IPS DF 4.7 (cell line): ENCODE measurements at regions not wholly inside any gene's neighbourhood (a gene's known extent, or its start where the extent isn't known, plus 50 kb on each side); places are given as distances from the start of the nearest gene placed in this dataset.

Source experiments
- DNase-seq: peaks from one replicate; pipeline ENCODE4 v3.0.0-alpha.2; 2013; ENCODE audit warnings: low spot score; ENCODE audit errors: extremely low read depth

DNA sequence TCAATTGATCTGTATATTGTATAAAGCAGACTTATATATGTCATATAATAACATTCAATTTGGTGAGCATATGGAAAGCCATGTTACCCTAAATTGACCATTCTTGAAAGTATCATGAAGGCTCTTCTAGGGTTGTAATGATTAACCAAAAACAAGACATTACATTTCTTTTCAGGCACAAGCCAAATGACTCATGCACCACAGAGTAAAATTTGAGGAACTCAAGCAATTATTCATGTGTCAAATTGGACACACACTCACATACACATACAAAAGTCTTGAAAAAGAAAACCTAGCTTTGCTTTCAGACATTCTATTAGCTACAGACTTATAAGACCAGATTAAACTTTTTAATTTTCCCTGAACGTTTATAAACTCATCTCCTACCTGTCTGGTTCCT lies 146.5 kb upstream of the PCDH18 start:
- DNase-seq: no peak

DNA sequence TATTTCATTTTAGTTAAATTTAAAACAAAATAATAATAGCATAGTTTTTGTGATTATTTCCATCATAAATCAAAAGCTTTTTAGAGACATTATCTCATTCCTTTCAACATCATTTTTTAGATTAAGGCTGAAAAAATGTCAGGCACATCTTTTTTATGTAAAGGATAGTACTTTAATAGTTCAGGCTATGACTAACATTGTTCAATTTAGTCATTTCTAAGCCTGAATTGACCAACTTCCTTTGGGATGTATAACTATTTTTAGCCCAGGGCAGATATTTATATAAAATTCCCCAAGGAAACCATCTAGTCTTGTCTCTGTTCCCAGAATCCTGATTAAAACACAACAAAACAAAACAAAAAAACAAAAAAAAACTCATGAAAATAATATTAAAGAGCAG lies 145.6 kb upstream of the PCDH18 start:
- no peak for DNase-seq

DNA sequence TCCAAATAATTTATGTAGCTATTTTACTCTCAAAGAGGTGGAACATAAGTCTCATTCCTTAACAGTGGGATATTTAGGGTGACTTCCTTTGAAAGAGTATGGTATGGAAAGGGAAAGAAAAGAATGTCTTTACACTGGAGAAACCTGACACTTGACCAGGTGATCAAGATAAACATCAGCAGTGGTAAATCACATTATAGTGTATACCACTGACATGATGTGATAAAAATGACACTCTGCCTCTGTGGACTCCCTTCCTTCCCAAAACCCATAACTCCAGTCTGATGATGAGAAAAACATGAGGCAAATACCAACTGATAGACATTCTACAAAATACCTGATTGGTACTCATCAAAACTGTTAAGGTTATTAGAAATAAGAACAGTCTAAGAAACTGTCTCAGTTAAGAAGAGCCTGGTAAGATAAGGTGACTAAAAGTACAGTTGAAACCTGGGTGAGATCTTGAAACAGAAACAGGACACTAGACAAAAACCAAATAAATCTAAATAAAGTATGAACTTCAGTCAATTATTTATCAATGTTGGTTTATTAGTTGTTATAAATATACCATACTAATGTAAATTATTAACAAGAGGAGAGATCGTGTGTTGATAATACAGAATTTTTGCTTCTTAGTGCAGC lies 144.2 kb upstream of the PCDH18 start:
- no peak for DNase-seq

DNA sequence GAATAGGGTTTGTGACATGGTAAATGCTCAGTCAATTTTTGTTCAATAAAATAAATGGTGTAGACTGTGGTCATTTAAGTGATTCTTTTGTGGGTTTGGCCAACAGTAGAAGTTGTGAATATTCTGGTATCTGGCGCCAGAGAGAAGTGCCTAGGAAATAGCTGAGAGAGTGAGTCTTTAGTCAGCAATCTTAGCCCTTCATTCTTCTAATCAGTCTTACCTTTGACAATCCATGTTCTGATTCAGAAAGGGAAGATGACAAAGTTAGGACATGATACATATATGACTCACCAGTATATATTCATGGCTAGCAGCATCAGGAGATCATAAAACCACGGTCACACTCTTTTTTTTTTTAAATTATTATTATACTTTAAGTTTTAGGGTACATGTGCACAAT lies 141.8 kb upstream of the PCDH18 start:
- no peak for DNase-seq

DNA sequence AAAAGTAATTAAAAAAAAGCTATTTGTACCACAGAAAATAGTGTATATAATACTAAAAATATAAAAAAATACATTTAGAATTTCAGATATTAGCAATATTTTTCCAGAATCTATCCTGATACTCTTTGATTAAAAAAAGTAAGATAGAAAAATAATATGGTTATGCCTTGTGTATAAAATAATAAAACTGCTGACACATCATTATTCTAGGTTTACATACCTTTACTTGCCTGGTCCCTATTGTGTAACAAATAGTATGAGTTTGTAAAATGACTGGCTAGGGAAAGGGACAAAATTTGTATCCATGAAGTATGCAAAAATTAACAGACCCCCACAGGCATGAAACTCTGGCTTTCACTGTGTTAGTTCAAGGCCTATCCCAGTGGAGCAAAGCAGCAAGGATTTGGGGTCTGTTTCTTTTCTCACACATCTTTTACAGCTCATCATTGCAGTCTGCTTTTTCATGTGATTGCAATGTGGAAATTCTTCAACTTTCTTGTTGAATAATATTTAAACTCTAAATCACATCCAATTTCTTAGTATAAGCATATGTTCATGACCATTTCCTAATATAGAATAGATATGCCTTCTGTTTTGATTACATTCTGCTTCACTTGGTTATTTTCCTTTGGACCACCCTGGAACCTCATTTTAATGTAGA lies 136.7 kb upstream of the PCDH18 start:
- DNase-seq: no peak

DNA sequence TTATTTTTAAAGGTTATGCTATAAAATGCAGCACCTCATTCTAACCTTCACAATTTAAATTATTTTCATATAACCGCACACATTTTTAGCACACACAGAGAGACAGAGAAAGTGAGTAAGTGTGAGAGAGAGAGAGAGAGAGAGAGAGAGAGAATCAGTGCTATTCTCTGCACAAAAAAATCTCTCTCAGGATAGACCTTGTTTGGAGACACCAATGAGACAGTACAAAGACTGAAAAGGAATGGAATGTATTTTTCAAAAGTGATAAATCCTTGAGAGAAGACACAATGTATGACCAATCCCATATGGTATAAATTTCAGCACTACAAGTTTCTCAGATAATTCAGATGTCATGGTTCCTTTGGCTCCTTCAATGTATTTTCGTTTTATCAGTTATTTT lies 132.1 kb upstream of the PCDH18 start:
- DNase-seq: no peak

DNA sequence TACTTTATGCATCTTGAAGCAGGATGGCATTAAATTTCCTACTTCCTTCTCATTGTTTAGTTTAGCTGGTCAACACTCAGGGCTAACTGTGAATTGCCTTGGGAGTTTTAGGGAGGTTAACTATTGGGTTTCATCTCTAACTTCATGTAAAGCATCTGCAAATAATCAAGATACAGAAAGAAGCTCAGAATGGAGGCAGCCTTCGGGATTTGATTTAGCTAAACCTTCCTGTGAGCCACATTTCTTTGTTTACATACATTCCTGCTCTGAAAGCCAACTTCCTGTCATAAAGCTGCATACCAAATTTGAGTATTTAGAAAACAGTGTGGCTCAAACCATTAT lies 131.7 kb upstream of the PCDH18 start:
- DNase-seq: no peak

DNA sequence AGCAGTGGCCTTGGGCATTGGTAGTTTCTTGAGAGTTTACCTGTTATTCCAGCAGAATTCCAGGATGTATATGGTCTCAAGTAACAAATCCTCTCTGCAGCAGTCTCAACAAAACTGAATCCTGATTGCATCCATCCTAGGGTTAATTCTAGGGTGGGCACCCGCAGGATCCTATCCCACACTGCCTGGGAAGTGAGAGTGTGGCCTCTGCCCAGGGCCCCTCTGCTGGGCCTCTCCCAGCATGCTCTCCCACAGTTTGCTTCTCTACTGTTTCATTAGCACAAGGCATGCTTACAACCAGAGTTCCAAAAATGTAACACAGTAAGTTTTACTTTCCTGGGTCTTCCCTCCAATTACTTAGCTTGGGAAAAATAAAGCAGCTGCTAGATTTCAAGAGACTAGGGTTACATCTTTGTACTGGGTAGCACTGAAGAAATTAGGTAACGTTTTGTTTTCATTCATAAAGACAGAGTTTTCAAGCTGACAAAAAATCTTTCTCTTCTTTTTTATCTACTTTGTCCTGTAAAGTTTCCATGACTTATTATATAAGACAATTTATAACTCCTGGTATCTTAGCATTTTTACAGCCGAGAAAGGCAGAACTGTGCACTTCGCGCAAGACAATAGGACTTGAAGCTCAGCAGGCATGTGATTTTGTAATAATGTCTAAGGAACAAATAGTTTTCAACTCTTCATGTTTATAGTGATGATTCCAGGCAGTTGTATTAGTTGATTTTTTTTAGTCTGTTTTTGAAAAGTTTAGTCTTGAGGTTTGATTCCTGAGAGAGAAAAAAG lies 131.2 kb upstream of the PCDH18 start:
- DNase-seq: no peak

DNA sequence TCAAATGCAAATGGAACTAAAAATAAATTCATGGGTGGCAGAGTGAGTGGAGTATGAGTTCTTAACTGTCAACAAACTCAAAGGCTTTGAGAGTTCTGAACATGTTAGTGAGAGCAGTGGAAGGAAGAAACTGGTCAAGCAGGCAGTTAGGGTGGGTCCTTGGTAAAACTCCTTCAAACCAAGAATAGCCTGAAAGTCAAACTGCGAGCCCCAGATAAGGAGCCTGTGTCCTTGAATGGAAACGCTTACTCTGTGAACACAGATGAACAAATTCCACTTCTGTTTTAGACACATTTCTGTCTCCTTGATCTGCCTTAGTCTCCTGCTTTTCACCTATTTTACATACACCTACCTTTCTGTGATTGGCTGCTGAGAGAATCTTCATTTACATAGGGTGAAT lies 129.4 kb upstream of the PCDH18 start:
- DNase-seq: no peak

DNA sequence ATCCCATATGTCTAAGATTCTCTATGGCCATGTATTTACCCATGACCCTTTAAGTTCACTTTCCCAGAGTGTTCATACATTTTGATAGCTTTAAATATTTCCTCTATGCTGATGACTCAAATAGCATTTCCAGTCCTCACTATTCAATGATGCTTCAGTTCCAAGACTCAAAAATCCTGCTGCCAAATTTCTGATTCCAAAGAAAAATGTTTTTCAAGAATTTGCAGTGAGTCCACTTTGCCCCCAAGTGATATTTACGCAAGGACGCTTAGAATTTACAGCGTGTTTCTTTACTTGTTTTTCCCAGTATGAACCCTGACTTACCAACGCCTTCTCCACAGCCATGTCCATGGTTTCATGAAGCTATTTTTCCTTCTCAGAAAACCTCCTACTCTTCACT lies 127.9 kb upstream of the PCDH18 start:
- no peak for DNase-seq

DNA sequence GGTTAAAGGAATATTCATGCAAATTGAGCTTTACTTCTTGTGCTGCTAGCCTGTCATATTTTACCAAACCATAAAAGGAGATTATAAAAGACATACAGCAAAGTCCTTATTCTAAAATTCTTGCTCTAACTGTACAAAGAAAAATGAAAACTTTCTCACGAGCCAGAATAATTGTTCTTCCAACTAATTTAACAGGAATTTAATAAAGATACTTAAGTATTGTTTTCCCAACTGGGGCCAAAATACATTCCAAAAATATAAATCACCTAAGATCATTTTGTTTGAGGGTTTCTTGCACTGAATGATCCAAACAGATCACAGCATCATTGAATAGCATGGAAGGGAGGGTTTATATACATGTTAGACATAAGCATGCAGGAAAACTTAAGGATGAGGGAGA lies 127.1 kb upstream of the PCDH18 start:
- DNase-seq: no peak

DNA sequence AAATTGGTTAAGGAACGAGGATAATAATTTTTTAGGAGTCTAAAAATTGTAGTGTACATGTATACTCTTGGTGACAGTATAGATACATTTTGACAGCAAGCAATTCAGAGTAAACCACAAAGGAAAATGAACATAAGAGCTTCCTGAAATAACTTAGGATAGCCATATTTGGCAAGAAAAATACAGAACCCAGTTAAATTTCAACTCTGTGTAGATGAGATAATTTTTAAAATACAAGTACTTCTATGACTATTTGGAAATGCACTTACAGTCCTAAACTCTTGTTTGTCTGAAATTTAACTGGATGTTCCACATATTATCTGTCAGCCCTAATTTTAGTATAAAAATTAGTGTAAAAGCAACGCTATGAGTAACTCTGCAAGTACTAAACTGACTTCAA lies 124.4 kb upstream of the PCDH18 start:
- no peak for DNase-seq

DNA sequence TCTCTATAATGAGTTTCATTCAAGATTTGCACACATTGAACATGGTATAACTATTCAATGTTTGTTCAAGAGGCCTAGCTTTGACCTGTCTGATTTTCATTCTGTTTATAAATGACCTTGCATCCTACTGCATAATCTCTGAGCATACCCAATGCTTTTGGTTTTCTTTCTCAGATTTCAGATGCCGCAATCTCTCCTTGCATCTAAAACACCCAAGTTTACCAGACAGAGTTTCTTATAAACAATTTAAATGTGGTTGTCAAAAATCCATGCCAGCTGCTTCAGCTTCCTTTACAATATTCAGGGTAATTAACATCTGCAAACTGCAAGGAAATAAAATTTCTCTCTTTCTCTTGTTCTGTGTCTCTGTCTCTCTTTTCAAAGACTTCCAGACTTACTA lies 123.0 kb upstream of the PCDH18 start:
- DNase-seq: no peak

DNA sequence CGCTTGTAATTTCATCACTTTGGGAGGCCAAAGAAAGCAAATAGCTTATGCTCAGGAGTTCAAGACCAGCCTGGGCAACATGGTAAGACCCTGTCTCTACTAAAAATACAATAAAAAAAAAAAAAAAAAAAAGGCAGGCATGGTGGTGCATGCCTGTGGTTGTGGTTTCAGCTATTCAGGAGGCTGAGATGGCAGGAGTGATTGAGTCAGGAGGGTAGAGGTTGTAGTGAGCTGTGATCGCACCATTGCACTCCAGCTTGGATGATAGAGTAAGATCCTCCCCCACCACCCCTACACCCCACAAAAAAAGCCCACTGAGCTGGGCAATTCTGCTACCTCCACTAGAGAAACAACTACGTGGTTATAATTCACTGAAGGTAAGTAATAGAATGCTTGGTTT lies 118.8 kb upstream of the PCDH18 start:
- DNase-seq: no peak

DNA sequence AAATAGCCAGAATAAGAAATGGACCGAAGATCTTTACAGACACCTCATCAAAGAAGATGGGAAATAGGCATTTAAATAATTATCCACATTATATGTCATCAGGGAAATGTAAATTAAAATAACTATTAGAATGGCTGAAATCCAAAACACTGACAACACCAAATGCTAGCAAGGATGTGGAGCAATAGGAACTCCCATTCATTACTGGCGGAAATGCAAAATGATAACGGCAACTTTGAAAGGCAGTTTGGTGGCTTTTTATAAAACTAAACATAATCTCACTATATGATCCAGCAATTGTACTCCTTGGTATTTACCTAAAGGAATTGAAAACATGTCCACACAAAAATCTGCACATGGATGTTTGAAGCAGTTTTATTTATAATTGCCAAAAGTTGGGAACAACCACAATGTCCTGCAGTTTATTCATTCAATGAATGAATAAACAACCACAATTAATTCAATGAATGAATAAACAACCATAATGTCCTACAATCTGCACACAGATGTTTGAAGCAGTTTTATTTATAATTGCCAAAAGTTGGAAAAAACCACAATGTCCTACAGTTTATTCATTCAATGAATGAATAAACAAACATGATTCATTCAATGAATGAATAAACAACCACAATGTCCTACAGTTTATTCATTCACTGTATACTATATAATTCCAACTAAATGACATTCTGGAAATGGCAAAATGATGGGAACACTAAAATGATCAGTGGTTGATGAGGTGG lies 117.6 kb upstream of the PCDH18 start:
- DNase-seq: no peak

DNA sequence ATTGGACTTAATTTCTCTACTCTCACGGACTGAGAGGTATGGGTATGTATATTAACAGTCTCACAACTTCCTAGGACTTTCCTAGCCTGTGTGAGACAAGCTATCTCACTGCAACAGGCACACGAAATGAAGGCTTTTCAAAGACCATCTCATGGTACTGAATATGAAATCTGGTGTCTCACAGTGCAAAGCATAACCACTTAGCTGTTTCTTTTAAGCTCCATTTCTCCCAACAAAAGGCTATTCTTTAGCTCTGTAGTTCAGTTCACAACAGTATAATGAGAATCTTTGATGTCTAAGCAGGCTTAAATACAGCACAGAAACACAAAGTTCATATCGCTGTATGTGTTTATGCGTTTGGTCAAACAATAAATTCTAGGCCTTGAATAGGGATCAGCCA lies 116.2 kb upstream of the PCDH18 start:
- no peak for DNase-seq

DNA sequence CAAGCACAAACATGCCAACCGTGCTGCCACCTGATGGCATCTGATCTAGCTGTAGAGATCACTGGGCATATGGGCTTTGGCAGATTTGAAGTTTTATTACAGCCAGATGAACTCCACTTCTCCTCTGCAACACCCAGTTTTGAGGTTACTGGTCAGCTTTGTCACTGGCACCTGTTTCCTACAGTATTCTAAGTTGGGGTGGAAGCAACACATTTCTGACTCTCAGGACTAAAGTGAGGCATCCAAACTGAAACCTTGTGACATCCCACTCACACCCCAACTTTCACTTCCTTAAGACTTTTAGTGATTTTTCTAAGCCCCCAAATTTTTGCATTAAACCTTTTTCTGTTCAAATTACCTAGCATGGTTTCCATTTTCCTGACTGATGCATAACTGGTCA lies 115.1 kb upstream of the PCDH18 start:
- no peak for DNase-seq

DNA sequence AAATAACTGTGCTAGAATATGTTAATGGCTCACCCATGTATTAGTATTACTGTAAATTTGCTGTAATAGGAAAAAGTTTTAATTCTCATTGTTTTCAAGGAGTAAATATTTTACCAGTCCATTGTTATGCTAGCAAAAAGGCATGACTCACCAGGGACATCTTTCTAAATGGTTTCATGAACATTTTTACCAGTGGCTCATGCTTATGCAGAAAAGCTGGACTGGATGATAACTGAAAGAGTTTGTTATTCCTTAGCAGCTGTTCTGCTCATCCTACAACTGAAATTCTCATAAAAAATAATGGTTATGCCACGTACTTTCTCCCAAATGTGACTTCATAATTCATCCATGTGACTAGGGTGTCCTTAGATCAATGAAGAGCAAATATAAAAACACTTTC lies 111.9 kb upstream of the PCDH18 start:
- no peak for DNase-seq

DNA sequence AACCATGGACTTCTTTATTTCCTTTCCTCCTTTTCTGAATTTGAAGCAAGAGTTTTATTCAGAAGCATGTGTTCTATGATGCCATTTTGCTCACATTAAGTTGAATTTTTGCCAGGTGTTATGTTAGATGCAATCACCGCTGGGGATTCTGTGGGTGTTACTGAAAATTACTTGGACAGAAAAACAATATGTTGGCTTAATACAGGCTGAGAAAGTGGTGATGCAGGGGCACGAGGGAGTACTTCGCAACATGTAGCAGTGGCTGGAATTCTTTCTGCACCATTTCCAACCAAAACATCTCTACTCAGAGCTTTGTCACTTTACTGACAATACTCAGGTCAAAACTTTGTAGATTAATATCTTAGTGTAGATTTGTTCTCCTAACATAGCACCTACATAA lies 109.2 kb upstream of the PCDH18 start:
- DNase-seq: no peak

DNA sequence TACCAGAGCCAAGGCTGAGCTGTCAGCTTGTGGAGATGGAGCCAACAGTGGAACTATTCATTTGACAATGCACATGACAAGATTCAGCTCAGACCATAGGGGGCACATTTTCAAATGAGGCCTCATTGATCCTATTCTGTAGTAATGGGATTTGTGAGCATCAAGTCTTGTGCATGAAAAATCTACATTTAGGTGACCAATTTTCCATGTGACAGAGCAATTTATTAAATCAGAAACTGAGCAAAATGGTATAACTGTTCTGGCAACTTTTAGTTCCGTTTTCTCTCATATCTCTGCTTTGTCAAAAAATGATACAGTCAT lies 108.5 kb upstream of the PCDH18 start:
- DNase-seq: no peak

DNA sequence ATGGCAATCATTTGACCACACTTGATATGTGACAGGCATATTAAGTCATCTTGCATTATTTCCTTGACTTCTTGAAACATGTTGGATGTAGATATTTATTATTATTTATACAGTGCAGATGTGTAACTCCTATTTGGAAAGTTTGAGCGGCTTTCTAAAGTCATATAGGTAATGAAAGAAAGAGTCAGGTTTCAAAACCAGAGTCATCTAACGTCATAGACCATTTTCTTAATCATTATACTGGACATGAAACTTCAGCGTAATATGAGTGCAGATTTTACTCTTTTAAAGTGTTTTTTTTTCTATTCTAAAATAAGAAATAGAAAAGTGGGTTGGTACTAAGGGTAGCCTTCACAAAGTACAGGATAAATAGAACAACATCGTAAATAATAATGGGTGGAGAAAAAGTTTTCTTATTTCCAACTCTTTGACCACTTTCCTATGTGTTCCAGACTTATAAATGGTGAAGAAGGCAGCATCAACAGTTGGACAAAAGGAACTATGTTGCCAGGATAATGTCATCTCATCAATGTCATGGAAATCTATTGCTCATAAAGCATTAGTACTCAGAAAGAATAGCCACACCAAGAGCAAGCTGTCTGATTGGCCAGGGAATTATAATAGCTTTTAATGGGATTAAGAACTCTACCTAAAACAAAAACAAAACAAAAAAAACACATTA lies 108.0 kb upstream of the PCDH18 start:
- no peak for DNase-seq

DNA sequence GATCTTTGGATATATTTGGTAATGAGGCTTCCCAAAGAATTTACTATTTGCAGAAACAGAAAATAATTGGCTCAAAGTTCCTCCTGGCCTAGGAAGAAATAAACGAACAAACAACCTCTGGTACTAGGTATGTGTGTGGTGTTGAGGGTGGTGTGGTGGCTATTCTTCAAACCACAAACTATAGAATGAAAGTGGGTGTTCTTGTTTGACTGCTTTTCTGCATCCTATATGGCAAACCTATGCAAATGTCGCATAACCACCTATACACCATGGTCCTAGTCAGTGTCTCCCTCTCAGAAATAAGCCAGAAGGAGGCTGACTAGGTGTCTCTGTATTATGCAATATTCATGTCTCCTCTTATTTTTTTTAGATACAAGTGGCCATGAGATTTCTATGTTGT lies 106.6 kb upstream of the PCDH18 start:
- DNase-seq: no peak
